Mucosa of rectum (tissue), 2 donors: ENCODE measurements at regions not wholly inside any gene's neighbourhood (a gene's known extent, or its start where the extent isn't known, plus 50 kb on each side); places are given as distances from the start of the nearest gene placed in this dataset.

ENCODE experiments used
- H3K27ac ChIP-seq, 2 donors: one replicate each; pipeline ENCODE4 v1.7.0; 2013; ENCODE audit warnings: inconsistent platforms in 2 of 2, low read depth in 2 of 2, low read length in 2 of 2
- H3K27me3 ChIP-seq, 2 donors: one replicate each; pipeline ENCODE4 v1.7.0; 2013; ENCODE audit warnings: low read length in 2 of 2; ENCODE audit not compliant: control insufficient read depth in 2 of 2, insufficient read depth in 2 of 2
- H3K36me3 ChIP-seq, 2 donors: one replicate each; pipeline ENCODE4 v1.7.0; 2013; ENCODE audit warnings: low read length in 2 of 2; ENCODE audit not compliant: control insufficient read depth in 2 of 2, insufficient read depth in 2 of 2
- H3K4me1 ChIP-seq, 2 donors: one replicate each; pipeline ENCODE4 v1.7.0; 2013; ENCODE audit warnings: low read length in 2 of 2, mild to moderate bottlenecking in 1 of 2; ENCODE audit not compliant: control insufficient read depth in 2 of 2, insufficient read depth in 2 of 2
- H3K4me3 ChIP-seq, 2 donors: one replicate each; pipeline ENCODE4 v1.7.0; 2013; ENCODE audit warnings: low read length in 2 of 2
- H3K9ac ChIP-seq, 2 donors: one replicate each; pipeline ENCODE4 v1.7.0; 2013; ENCODE audit warnings: low read length in 2 of 2, low read depth in 1 of 2, mild to moderate bottlenecking in 1 of 2
- H3K9me3 ChIP-seq, 2 donors: one replicate each; pipeline ENCODE4 v1.7.0; 2013; ENCODE audit warnings: low read length in 2 of 2; ENCODE audit not compliant: control insufficient read depth in 2 of 2
- donor health status: healthy.
- donor health status: Normal muscosa, but diverticular disease.

DNA sequence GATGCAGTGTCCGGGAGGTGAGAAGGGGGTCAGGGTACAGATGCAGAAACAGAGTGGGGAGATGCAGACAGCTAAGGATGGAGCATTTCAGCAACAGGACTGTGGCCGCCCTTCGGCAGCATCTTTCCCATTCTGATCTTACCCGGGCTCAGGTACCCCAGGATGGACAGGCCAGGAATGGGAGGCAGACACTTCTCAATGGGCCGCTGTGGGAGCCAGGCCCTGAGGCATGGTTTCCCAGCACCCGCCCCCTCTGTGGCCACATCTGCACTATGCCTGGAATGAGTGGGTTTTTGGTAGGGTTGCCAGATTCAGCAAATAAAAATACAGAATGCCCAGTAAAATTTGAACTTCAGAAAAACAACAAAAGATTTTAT lies 105.2 kb upstream of the CTBP2 start:
- no peaks in the 10 kb centered on the region for H3K4me1 ChIP-seq
- no peaks in the 10 kb centered on the region for H3K36me3 ChIP-seq
- no peak overlapping the region for H3K9ac ChIP-seq
- H3K27ac ChIP-seq: no peak overlapping the region
- no peaks in the 10 kb centered on the region for H3K9me3 ChIP-seq
- H3K4me3 ChIP-seq: no peak overlapping the region
- peaks cover 0 to 6% of the 10 kb centered on the region in 2 donors for H3K27me3 ChIP-seq

GRCh38 chr10:125264757-125265578 lies 104.6 kb upstream of the CTBP2 start:
- H3K4me1 ChIP-seq: no peaks in the 10 kb centered on the region
- H3K27ac ChIP-seq: no peak overlapping the region
- no peaks in the 10 kb centered on the region for H3K36me3 ChIP-seq

DNA sequence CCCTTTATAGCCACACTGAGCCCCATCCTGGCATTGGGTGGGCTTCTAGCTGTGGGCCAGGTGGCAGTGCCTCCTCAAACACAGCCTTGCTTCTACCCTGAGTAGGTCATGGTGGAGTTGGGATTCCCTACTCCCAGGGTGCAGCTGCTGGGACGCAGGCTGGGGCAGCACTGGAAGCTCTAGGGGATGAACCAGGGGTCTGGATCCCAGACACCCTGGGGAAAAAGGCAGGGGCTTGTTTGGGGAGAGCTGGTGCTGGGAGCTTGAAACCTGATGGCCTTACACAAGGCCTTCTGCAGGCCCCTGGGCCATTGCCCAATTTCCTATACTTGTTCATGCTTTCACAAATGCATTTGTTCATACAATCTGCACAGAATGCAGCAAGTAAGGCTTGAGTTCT lies 103.7 kb upstream of the CTBP2 start:
- H3K9ac ChIP-seq: no peak overlapping the region
- H3K27me3 ChIP-seq: no peaks in the 10 kb centered on the region
- H3K36me3 ChIP-seq: no peaks in the 10 kb centered on the region
- no peaks in the 10 kb centered on the region for H3K4me1 ChIP-seq
- no peak overlapping the region for H3K27ac ChIP-seq
- no peaks in the 10 kb centered on the region for H3K9me3 ChIP-seq
- no peak overlapping the region for H3K4me3 ChIP-seq

More at GRCh38 chr10:125264757-125265578, 104.6 kb upstream of the CTBP2 start:
- Histone ChIP-seq H3K4me3 (no peak overlapping the region), H3K27me3 (peaks cover 0 to 3% of the 10 kb centered on the region in 2 donors), H3K9me3 (no peaks in the 10 kb centered on the region), H3K9ac (no peak overlapping the region)

DNA sequence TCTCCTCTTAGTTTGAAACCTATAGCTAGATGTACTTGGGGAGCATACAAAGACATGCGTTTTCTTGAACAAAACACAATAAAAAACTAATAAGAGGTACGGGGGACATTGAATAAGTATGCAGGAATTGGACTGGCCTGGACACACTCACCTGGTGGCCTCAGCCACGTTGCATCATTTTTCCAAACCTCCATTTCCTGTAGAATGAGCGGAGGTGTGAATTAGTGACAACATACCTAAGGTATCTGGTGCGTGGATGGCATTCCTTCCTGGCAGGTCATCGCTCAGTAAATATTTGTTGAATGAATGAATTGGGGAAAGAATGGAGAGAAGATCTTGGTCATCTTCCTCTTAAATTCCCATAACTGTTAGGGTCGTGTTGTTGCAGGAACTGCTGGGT lies 103.2 kb upstream of the CTBP2 start:
- Histone ChIP-seq H3K4me3 (no peak overlapping the region), H3K9me3 (no peaks in the 10 kb centered on the region), H3K9ac (no peak overlapping the region), H3K4me1 (no peaks in the 10 kb centered on the region), H3K36me3 (no peaks in the 10 kb centered on the region), H3K27ac (no peak overlapping the region), H3K27me3 (no peaks in the 10 kb centered on the region)

DNA sequence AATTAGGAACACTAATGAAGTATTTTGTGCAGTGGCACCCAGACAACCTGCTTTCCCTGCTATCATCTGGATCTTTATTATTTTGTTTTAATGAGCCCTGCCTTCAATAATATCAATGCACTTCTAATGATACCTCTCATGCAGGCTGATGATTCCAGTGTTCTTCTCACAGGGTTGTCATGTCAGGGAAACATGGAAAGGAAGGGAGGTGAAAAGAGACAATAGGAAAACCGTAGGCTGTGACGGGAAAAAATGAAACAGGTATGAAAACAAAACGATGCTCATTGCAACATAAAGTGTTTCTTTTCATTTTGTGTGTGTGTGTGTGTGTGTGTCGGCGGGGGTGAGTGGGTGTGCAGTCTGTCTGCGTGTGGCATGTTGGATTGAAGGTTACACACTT lies 102.6 kb upstream of the CTBP2 start:
- Histone ChIP-seq H3K4me1 (no peaks in the 10 kb centered on the region), H3K27ac (no peak overlapping the region), H3K9ac (no peak overlapping the region), H3K9me3 (no peaks in the 10 kb centered on the region), H3K4me3 (no peak overlapping the region), H3K27me3 (no peaks in the 10 kb centered on the region), H3K36me3 (no peaks in the 10 kb centered on the region)

GRCh38 chr10:125262409-125262808 lies 102.0 kb upstream of the CTBP2 start:
- Histone ChIP-seq H3K9ac (no peak overlapping the region), H3K27ac (no peak overlapping the region), H3K36me3 (no peaks in the 10 kb centered on the region), H3K4me1 (no peaks in the 10 kb centered on the region), H3K4me3 (no peak overlapping the region), H3K9me3 (no peaks in the 10 kb centered on the region), H3K27me3 (no peaks in the 10 kb centered on the region)

- Histone ChIP-seq H3K4me1 (no peaks in the 10 kb centered on the region), H3K9ac (no peak overlapping the region), H3K4me3 (no peak overlapping the region), H3K9me3 (no peaks in the 10 kb centered on the region), H3K27me3 (no peaks in the 10 kb centered on the region), H3K27ac (no peak overlapping the region), H3K36me3 (no peaks in the 10 kb centered on the region)
Observed at GRCh38 chr10:125261491-125262186, 101.3 kb upstream of the CTBP2 start.

DNA sequence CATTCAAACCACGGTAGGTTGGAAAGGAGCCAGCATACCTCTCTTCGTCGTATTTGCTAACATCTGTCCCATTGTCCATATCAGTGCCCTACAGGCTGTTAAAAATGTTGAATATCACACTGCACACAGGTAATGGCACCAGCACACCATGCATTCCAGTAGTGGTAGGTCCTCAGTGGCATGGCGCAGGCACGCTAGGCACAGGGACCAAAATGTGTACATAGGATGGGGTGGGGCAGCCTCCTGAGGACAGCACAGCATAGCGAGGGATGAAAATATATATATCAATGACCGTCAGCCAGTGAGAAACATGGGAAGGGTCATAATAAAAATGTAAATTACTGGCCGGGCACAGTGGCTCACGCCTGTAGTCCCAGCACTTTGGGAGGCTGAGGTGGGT lies 99.9 kb upstream of the CTBP2 start:
- Histone ChIP-seq H3K36me3 (no peaks in the 10 kb centered on the region), H3K27me3 (no peaks in the 10 kb centered on the region), H3K4me1 (no peaks in the 10 kb centered on the region), H3K27ac (no peak overlapping the region), H3K9me3 (no peaks in the 10 kb centered on the region), H3K4me3 (no peak overlapping the region), H3K9ac (no peak overlapping the region)

DNA sequence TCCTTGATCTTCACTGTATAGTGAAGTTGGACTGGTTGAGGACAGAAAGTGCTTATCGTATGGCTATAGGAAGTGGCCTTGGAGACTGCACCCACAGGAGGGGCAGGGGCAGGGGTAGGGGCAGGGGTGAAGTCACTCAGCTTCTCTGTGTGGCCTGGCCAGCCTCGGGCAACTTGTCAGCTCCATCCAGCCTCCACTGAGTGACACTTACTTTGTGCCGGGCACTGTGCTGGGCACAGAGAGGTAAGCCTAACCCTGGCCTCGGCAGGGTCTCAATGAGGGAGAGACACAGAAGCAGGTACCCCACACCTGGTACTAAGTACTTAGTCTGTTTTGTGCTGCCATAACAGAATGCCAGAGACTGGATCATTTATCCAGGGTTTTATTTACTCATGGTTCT lies 99.3 kb upstream of the CTBP2 start:
- Histone ChIP-seq H3K9ac (no peak overlapping the region), H3K27me3 (no peaks in the 10 kb centered on the region), H3K36me3 (no peaks in the 10 kb centered on the region), H3K4me1 (no peaks in the 10 kb centered on the region), H3K9me3 (no peaks in the 10 kb centered on the region), H3K4me3 (no peak overlapping the region), H3K27ac (no peak overlapping the region)

GRCh38 chr10:125258676-125259075 lies 98.3 kb upstream of the CTBP2 start:
- no peak overlapping the region for H3K9ac ChIP-seq
- no peak overlapping the region for H3K4me3 ChIP-seq

More at GRCh38 chr10:125258676-125259075, 98.3 kb upstream of the CTBP2 start:
- Histone ChIP-seq H3K27me3 (no peaks in the 10 kb centered on the region), H3K27ac (no peak overlapping the region), H3K4me1 (no peaks in the 10 kb centered on the region), H3K36me3 (no peaks in the 10 kb centered on the region), H3K9me3 (no peaks in the 10 kb centered on the region)
